Thoracic aorta (tissue), 2 donors: ENCODE measurements at regions not wholly inside any gene's neighbourhood (a gene's known extent, or its start where the extent isn't known, plus 50 kb on each side); places are given as distances from the start of the nearest gene placed in this dataset.

Experiments
- ATAC-seq: fragments of 150-250 bp; one replicate; pipeline ENCODE4 v1.8.0; 2017; ENCODE audit warnings: low read depth; ENCODE audit not compliant: insufficient number of reproducible peaks, low FRiP score
- DNase-seq: peaks from one replicate; pipeline ENCODE4 v3.0.0-alpha.2; 2020; ENCODE audit warnings: low spot score
- H3K27ac ChIP-seq, 2 donors: fragments of 200-600 bp; sonication (generic); 1 replicate in 1 of 2; 2 replicates in 1 of 2; pipeline ENCODE4 v1.5.1; 2016; ENCODE audit warnings: mild to moderate bottlenecking in 2 of 2, moderate library complexity in 2 of 2
- H3K27me3 ChIP-seq: fragments of 200-600 bp; sonication (generic); replicated peaks from 2 replicates; pipeline ENCODE4 v1.6.0; 2016; ENCODE audit warnings: mild to moderate bottlenecking; ENCODE audit not compliant: insufficient read depth
- H3K36me3 ChIP-seq: fragments of 200-600 bp; sonication (generic); one replicate; pipeline ENCODE4 v1.5.1; 2016
- H3K4me1 ChIP-seq, 2 donors: fragments of 200-600 bp; sonication (generic); 1 replicate in 1 of 2; 2 replicates in 1 of 2; pipeline versions ENCODE4 v1.5.1 to v1.6.0; 2016; ENCODE audit warnings: low read depth in 2 of 2, mild to moderate bottlenecking in 1 of 2; ENCODE audit not compliant: control insufficient read depth in 1 of 2
- H3K4me3 ChIP-seq: fragments of 200-600 bp; sonication (generic); 2 replicates; pipeline ENCODE4 v1.5.1; 2016; ENCODE audit warnings: mild to moderate bottlenecking
- H3K9me3 ChIP-seq: fragments of 200-600 bp; sonication (generic); 2 replicates; pipeline ENCODE4 v1.5.1; 2016
- CTCF ChIP-seq: fragments of 200-600 bp; sonication (generic); IDR thresholded peaks from one replicate; pipeline ENCODE4 v1.5.1; 2019; ENCODE audit warnings: antibody characterized with exemption

GRCh38 chr15:62519900-62520299, 354.8 kb upstream of the C2CD4B start:
- DNase-seq, result no peak
- Histone ChIP-seq H3K4me1 (peaks cover 5 to 89% of the 10 kb centered on the region in 2 donors), H3K9me3 (no peaks in the 10 kb centered on the region), H3K27me3 (no peaks in the 10 kb centered on the region), H3K4me3 (no peak overlapping the region), H3K27ac (no peak overlapping the region), H3K36me3 (no peaks in the 10 kb centered on the region)
- TF ChIP-seq CTCF, result no peak
- ATAC-seq, result no peak

- Histone ChIP-seq H3K9me3 (no peaks in the 10 kb centered on the region), H3K27ac (no peak overlapping the region), H3K27me3 (no peaks in the 10 kb centered on the region), H3K36me3 (no peaks in the 10 kb centered on the region), H3K4me3 (no peak overlapping the region), H3K4me1 (peaks cover 5 to 87% of the 10 kb centered on the region in 2 donors)
- ATAC-seq (no peak), DNase-seq (no peak)
- no peak for TF ChIP-seq CTCF
Measured at GRCh38 chr15:62520887-62521286, 355.8 kb upstream of the C2CD4B start.

GRCh38 chr15:62521396-62521795, 356.3 kb upstream of the C2CD4B start:
- Histone ChIP-seq H3K9me3 (no peaks in the 10 kb centered on the region), H3K4me3 (no peak overlapping the region), H3K36me3 (no peaks in the 10 kb centered on the region), H3K27me3 (no peaks in the 10 kb centered on the region), H3K27ac (no peak overlapping the region), H3K4me1 (peaks cover 4 to 82% of the 10 kb centered on the region in 2 donors)
- DNase-seq (no peak), ATAC-seq (no peak)
- no peak for TF ChIP-seq CTCF

GRCh38 chr15:62524848-62525247, 359.8 kb upstream of the C2CD4B start:
- Histone ChIP-seq H3K4me1 (peaks cover 0 to 64% of the 10 kb centered on the region in 2 donors), H3K27me3 (no peaks in the 10 kb centered on the region), H3K36me3 (no peaks in the 10 kb centered on the region), H3K9me3 (no peaks in the 10 kb centered on the region), H3K4me3 (no peak overlapping the region), H3K27ac (no peak overlapping the region)
- ATAC-seq, result no peak
- TF ChIP-seq CTCF, result no peak
- DNase-seq, result no peak

GRCh38 chr15:62527387-62527786, 362.3 kb upstream of the C2CD4B start:
- TF ChIP-seq CTCF, result no peak
- Histone ChIP-seq H3K36me3 (no peaks in the 10 kb centered on the region), H3K9me3 (no peaks in the 10 kb centered on the region), H3K4me3 (no peak overlapping the region), H3K27ac (no peak overlapping the region), H3K4me1 (peaks cover 3 to 53% of the 10 kb centered on the region in 2 donors), H3K27me3 (no peaks in the 10 kb centered on the region)
- DNase-seq (no peak), ATAC-seq (no peak)
